ENCODE measurements at regions not wholly inside any gene's neighbourhood (a gene's known extent, or its start where the extent isn't known, plus 50 kb on each side); places are given as distances from the start of the nearest gene placed in this dataset.

- TF ChIP-seq, protein P1, sequence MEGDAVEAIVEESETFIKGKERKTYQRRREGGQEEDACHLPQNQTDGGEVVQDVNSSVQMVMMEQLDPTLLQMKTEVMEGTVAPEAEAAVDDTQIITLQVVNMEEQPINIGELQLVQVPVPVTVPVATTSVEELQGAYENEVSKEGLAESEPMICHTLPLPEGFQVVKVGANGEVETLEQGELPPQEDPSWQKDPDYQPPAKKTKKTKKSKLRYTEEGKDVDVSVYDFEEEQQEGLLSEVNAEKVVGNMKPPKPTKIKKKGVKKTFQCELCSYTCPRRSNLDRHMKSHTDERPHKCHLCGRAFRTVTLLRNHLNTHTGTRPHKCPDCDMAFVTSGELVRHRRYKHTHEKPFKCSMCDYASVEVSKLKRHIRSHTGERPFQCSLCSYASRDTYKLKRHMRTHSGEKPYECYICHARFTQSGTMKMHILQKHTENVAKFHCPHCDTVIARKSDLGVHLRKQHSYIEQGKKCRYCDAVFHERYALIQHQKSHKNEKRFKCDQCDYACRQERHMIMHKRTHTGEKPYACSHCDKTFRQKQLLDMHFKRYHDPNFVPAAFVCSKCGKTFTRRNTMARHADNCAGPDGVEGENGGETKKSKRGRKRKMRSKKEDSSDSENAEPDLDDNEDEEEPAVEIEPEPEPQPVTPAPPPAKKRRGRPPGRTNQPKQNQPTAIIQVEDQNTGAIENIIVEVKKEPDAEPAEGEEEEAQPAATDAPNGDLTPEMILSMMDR (conservative IDR thresholded peaks at IDR 0.05; ENCODE audit: low read length), result no peak
- no peak for TF ChIP-seq EZH2phosphoT487 (IDR thresholded peaks at IDR 0.05; ENCODE audit: borderline replicate concordance)
Observed at GRCh38 chrX:137852502-137852901, 286.6 kb downstream of the ZIC3 start.
